Activated CD8-positive, alpha-beta T cell treated with anti-CD3 and anti-CD28 coated beads for 36 hours (primary cell): ENCODE measurements at regions not wholly inside any gene's neighbourhood (a gene's known extent, or its start where the extent isn't known, plus 50 kb on each side); places are given as distances from the start of the nearest gene placed in this dataset.

ENCODE experiments used
- ATAC-seq: fragments of 200-7000 bp; cut with Tn5 transposase; one replicate; pipeline ENCODE4 v1.10.0; 2021; ENCODE audit warnings: mild to moderate bottlenecking, moderate library complexity
- CTCF ChIA-PET: fragments of 350-600 bp; sonication (Branson Sonifier 250); formaldehyde crosslinking; loops from one replicate; lab custom pipeline; 2021; ENCODE audit warnings: antibody characterized with exemption; lab: Charles Lee
- POLR2A ChIA-PET: fragments of 350-600 bp; sonication (Branson Sonifier 250); formaldehyde crosslinking; loops from one replicate; lab custom pipeline; 2021; ENCODE audit warnings: antibody characterized with exemption; lab: Charles Lee
- DNase-seq: peaks from one replicate; pipeline ENCODE4 v3.0.0-alpha.2; 2020
- H3K27ac Mint-ChIP-seq: one replicate; pipeline ENCODE4 v1.8.0; 2021; ENCODE audit warnings: mild to moderate bottlenecking, mixed read lengths
- H3K27me3 Mint-ChIP-seq: one replicate; pipeline ENCODE4 v1.8.0; 2021; ENCODE audit warnings: mixed read lengths
- H3K36me3 Mint-ChIP-seq: one replicate; pipeline ENCODE4 v1.8.0; 2021; ENCODE audit warnings: low read depth, mixed read lengths
- H3K4me1 Mint-ChIP-seq: one replicate; pipeline ENCODE4 v1.8.0; 2021; ENCODE audit warnings: low read depth, mixed read lengths
- H3K4me3 Mint-ChIP-seq: one replicate; pipeline ENCODE4 v1.8.0; 2021; ENCODE audit warnings: mild to moderate bottlenecking, moderate library complexity, mixed read lengths
- H3K9me3 Mint-ChIP-seq: one replicate; pipeline ENCODE4 v1.8.0; 2021; ENCODE audit warnings: mixed read lengths
- CTCF ChIP-seq: fragments of 200-600 bp; IDR thresholded peaks from one replicate; pipeline ENCODE4 v1.8.0; 2022; ENCODE audit warnings: antibody characterized with exemption, mild to moderate bottlenecking
- intact Hi-C: fragments of 100-400 bp; cut with micrococcal nuclease; formaldehyde crosslinking; loops from one replicate; pipeline ENCODE4 v1.10.0; 2022

GRCh38 chr5:89071101-89071940, 188.3 kb upstream of the MEF2C start:
- DNase-seq, result no peak
- H3K4me1 Mint-ChIP-seq, result peaks cover 3% of the 10 kb centered on the region
- POLR2A ChIA-PET, result no interaction called here
- no peak for TF ChIP-seq CTCF
- no peak overlapping the region for H3K27ac Mint-ChIP-seq
- no peak overlapping the region for H3K4me3 Mint-ChIP-seq
- no peaks in the 10 kb centered on the region for H3K9me3 Mint-ChIP-seq
- intact Hi-C loops, result no loop called here
- CTCF ChIA-PET, result no interaction called here
- no peak for ATAC-seq
- no peaks in the 10 kb centered on the region for H3K36me3 Mint-ChIP-seq
- H3K27me3 Mint-ChIP-seq, result peaks cover 13% of the 10 kb centered on the region

DNA sequence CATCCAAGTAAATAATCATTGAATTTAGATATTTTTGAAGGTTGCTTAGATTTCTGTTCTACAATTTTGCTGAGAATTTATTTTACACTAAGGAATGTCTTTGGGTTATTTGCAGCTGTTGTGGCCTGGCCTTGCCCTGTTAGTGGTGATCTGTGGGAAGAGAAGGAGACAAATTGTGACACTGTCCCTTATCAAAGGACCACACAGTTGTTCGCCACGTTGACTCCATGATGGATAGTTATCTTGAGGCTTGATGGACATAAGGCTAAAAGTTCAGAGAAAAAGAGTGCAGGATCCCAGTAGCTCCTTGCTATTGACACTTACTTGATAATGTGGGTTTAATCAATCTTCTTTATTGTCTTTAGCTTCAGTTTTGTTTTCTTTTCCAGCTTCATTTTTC, 186.6 kb upstream of the MEF2C start:
- peaks cover 3% of the 10 kb centered on the region for H3K4me1 Mint-ChIP-seq
- ChIA-PET POLR2A (no interaction called here), CTCF (no interaction called here)
- no peak for TF ChIP-seq CTCF
- intact Hi-C loops, result no loop called here
- no peaks in the 10 kb centered on the region for H3K9me3 Mint-ChIP-seq
- H3K4me3 Mint-ChIP-seq, result no peak overlapping the region
- H3K27ac Mint-ChIP-seq, result no peak overlapping the region
- peaks cover 13% of the 10 kb centered on the region for H3K27me3 Mint-ChIP-seq
- H3K36me3 Mint-ChIP-seq, result no peaks in the 10 kb centered on the region
- ATAC-seq (no peak), DNase-seq (no peak)

DNA sequence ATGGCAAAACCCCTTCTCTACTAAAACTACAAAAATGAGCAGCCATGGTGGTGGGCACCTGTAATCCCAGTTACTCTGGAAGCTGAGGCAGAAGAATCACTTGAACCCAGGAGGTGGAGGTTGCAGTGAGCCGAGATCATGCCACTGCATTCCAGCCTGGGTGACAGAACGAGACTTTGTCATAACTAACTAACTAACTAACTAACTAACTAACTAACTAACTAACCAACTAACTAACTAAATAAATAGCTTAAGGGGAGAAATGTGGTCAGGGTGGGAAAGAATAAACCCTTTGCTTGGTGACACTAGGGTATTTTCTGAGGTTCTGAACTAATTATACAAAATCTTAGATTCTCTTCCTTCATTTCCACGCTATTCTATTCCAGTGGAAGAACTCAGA, 184.4 kb upstream of the MEF2C start:
- Mint-ChIP-seq H3K4me1 (no peaks in the 10 kb centered on the region), H3K27me3 (peaks cover 6% of the 10 kb centered on the region), H3K27ac (no peak overlapping the region), H3K9me3 (no peaks in the 10 kb centered on the region), H3K36me3 (no peaks in the 10 kb centered on the region), H3K4me3 (no peak overlapping the region)
- CTCF ChIA-PET, result no interaction called here
- POLR2A ChIA-PET, result no interaction called here
- no peak for TF ChIP-seq CTCF
- DNase-seq (no peak), ATAC-seq (no peak)
- intact Hi-C loops, result no loop called here

GRCh38 chr5:89065919-89066318, 182.9 kb upstream of the MEF2C start:
- intact Hi-C loops, result no loop called here
- ChIA-PET POLR2A (no interaction called here), CTCF (no interaction called here)
- no peaks in the 10 kb centered on the region for H3K36me3 Mint-ChIP-seq
- no peak overlapping the region for H3K4me3 Mint-ChIP-seq
- ATAC-seq, result no peak
- H3K27ac Mint-ChIP-seq, result no peak overlapping the region
- no peaks in the 10 kb centered on the region for H3K9me3 Mint-ChIP-seq
- no peak for DNase-seq
- H3K27me3 Mint-ChIP-seq, result peaks cover 5% of the 10 kb centered on the region
- TF ChIP-seq CTCF, result no peak
- H3K4me1 Mint-ChIP-seq, result no peaks in the 10 kb centered on the region

DNA sequence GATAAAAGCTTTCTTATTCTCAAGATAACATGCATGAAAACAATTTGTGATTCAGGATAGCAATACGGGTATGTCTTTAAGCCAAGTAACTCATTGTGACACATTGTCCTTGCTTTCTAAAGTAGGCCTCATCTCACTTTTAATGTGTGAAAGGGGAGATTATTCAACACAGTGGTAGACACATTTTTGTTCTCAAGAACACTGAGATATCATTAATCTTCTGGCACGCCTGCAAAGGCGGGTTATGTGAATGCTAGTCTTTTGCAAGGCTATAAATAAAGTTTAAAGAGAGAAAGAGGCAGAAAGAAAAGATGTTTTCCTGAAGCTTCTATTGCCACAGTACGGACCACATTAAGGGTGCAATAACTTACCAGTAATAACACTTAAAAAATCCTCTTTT, 181.8 kb upstream of the MEF2C start:
- no peaks in the 10 kb centered on the region for H3K4me1 Mint-ChIP-seq
- ATAC-seq (no peak), DNase-seq (no peak)
- no peak for TF ChIP-seq CTCF
- H3K9me3 Mint-ChIP-seq, result no peaks in the 10 kb centered on the region
- CTCF ChIA-PET, result interaction anchor here (0.6 kb wide), 1 partner anchor 22 kb away, joined by 3 read pairs; no protein-coding TSS in a partner anchor
- peaks cover 2% of the 10 kb centered on the region for H3K27me3 Mint-ChIP-seq
- H3K36me3 Mint-ChIP-seq, result no peaks in the 10 kb centered on the region
- POLR2A ChIA-PET, result no interaction called here
- H3K27ac Mint-ChIP-seq, result no peak overlapping the region
- intact Hi-C loops, result no loop called here
- H3K4me3 Mint-ChIP-seq, result no peak overlapping the region
